LNCAP (cell line): ENCODE measurements at regions not wholly inside any gene's neighbourhood (a gene's known extent, or its start where the extent isn't known, plus 50 kb on each side); places are given as distances from the start of the nearest gene placed in this dataset.

ENCODE experiments used
- CTCF ChIP-seq: fragments of 450-650 bp; IDR thresholded peaks from 2 replicates; pipeline ENCODE4 v1.5.1; 2017; ENCODE audit warnings: mild to moderate bottlenecking

- no peak for TF ChIP-seq CTCF
Measured at GRCh38 chr13:31946091-31946770, 85.3 kb upstream of the FRY start.

- TF ChIP-seq CTCF = no peak
Measured at GRCh38 chr13:31947105-31947504, 84.5 kb upstream of the FRY start.

- no peak for TF ChIP-seq CTCF
Measured at GRCh38 chr13:31947506-31947905, 84.1 kb upstream of the FRY start.

- no peak for TF ChIP-seq CTCF
Measured at GRCh38 chr13:31949486-31949885, 82.1 kb upstream of the FRY start.

GRCh38 chr13:31950111-31950815 is 81.3 kb upstream of the FRY start:
- TF ChIP-seq CTCF = no peak

GRCh38 chr13:31951215-31951678 is 80.3 kb upstream of the FRY start:
- no peak for TF ChIP-seq CTCF

GRCh38 chr13:31952641-31953380 is 78.8 kb upstream of the FRY start:
- no peak for TF ChIP-seq CTCF
